Mononuclear cell (primary cell): ENCODE measurements at regions not wholly inside any gene's neighbourhood (a gene's known extent, or its start where the extent isn't known, plus 50 kb on each side); places are given as distances from the start of the nearest gene placed in this dataset.

ENCODE experiments used
- H3K27me3 ChIP-seq: 2 replicates; pipeline ENCODE4 v1.6.0; 2011; ENCODE audit warnings: low read length, control low read depth; ENCODE audit not compliant: insufficient read depth
- H3K4me1 ChIP-seq: 2 replicates; pipeline ENCODE4 v1.5.1; 2011; ENCODE audit warnings: mild to moderate bottlenecking, low read length, control low read depth; ENCODE audit not compliant: insufficient read depth
- H3K4me3 ChIP-seq: 2 replicates; pipeline ENCODE4 v1.5.1; 2011; ENCODE audit warnings: mild to moderate bottlenecking, low read length, moderate library complexity
- H3K9me3 ChIP-seq: 2 replicates; pipeline ENCODE4 v1.5.1; 2011; ENCODE audit warnings: low read depth, mild to moderate bottlenecking, control low read depth, low read length

GRCh38 chr2:8087480-8087840 is 594.4 kb upstream of the ID2 start:
- no peaks in the 10 kb centered on the region for H3K9me3 ChIP-seq
- H3K4me1 ChIP-seq = peaks cover 4% of the 10 kb centered on the region
- no peak overlapping the region for H3K4me3 ChIP-seq
- no peaks in the 10 kb centered on the region for H3K27me3 ChIP-seq

- H3K4me1 ChIP-seq = peaks cover 4% of the 10 kb centered on the region
- no peak overlapping the region for H3K4me3 ChIP-seq
- no peaks in the 10 kb centered on the region for H3K9me3 ChIP-seq
- H3K27me3 ChIP-seq = no peaks in the 10 kb centered on the region
These were observed 593.0 kb upstream of the ID2 start for GRCh38 chr2:8088810-8089209.

GRCh38 chr2:8089596-8089995 is 592.3 kb upstream of the ID2 start:
- Histone ChIP-seq H3K27me3 (no peaks in the 10 kb centered on the region), H3K9me3 (no peaks in the 10 kb centered on the region), H3K4me3 (no peak overlapping the region), H3K4me1 (peaks cover 4% of the 10 kb centered on the region)

- no peaks in the 10 kb centered on the region for H3K27me3 ChIP-seq
- no peak overlapping the region for H3K4me3 ChIP-seq
- H3K9me3 ChIP-seq = no peaks in the 10 kb centered on the region
- peaks cover 4% of the 10 kb centered on the region for H3K4me1 ChIP-seq
These were observed 590.8 kb upstream of the ID2 start for GRCh38 chr2:8090748-8091700.

- peaks cover 4% of the 10 kb centered on the region for H3K4me1 ChIP-seq
- H3K9me3 ChIP-seq = no peaks in the 10 kb centered on the region
- H3K4me3 ChIP-seq = no peak overlapping the region
- H3K27me3 ChIP-seq = no peaks in the 10 kb centered on the region
These were observed 587.3 kb upstream of the ID2 start for GRCh38 chr2:8094526-8094925.

- no peaks in the 10 kb centered on the region for H3K27me3 ChIP-seq
- H3K9me3 ChIP-seq = no peaks in the 10 kb centered on the region
- no peak overlapping the region for H3K4me3 ChIP-seq
- H3K4me1 ChIP-seq = no peaks in the 10 kb centered on the region
These were observed 585.9 kb upstream of the ID2 start for GRCh38 chr2:8095978-8096377.

GRCh38 chr2:8096484-8096883 is 585.4 kb upstream of the ID2 start:
- Histone ChIP-seq H3K4me3 (no peak overlapping the region), H3K27me3 (no peaks in the 10 kb centered on the region), H3K9me3 (no peaks in the 10 kb centered on the region), H3K4me1 (no peaks in the 10 kb centered on the region)

- Histone ChIP-seq H3K27me3 (no peaks in the 10 kb centered on the region), H3K4me3 (no peak overlapping the region), H3K4me1 (no peaks in the 10 kb centered on the region), H3K9me3 (no peaks in the 10 kb centered on the region)
These were observed 583.2 kb upstream of the ID2 start for GRCh38 chr2:8098476-8099266.

- Histone ChIP-seq H3K4me3 (no peak overlapping the region), H3K27me3 (no peaks in the 10 kb centered on the region), H3K9me3 (no peaks in the 10 kb centered on the region), H3K4me1 (no peaks in the 10 kb centered on the region)
These were observed 582.6 kb upstream of the ID2 start for GRCh38 chr2:8099267-8099582.

- no peaks in the 10 kb centered on the region for H3K9me3 ChIP-seq
- no peaks in the 10 kb centered on the region for H3K27me3 ChIP-seq
- no peak overlapping the region for H3K4me3 ChIP-seq
- no peaks in the 10 kb centered on the region for H3K4me1 ChIP-seq
These were observed 580.1 kb upstream of the ID2 start for GRCh38 chr2:8101614-8102277.

- Histone ChIP-seq H3K9me3 (no peaks in the 10 kb centered on the region), H3K4me3 (no peak overlapping the region), H3K27me3 (no peaks in the 10 kb centered on the region), H3K4me1 (peaks cover 4% of the 10 kb centered on the region)
These were observed 579.4 kb upstream of the ID2 start for GRCh38 chr2:8102470-8102869.

GRCh38 chr2:8103085-8103708 is 578.7 kb upstream of the ID2 start:
- H3K4me3 ChIP-seq = no peak overlapping the region
- H3K9me3 ChIP-seq = no peaks in the 10 kb centered on the region
- no peaks in the 10 kb centered on the region for H3K27me3 ChIP-seq
- H3K4me1 ChIP-seq = peaks cover 11% of the 10 kb centered on the region

GRCh38 chr2:8107150-8107549 is 574.7 kb upstream of the ID2 start:
- no peaks in the 10 kb centered on the region for H3K27me3 ChIP-seq
- H3K9me3 ChIP-seq = no peaks in the 10 kb centered on the region
- H3K4me3 ChIP-seq = no peak overlapping the region
- H3K4me1 ChIP-seq = peaks cover 11% of the 10 kb centered on the region

GRCh38 chr2:8107621-8108378 is 574.1 kb upstream of the ID2 start:
- Histone ChIP-seq H3K9me3 (no peaks in the 10 kb centered on the region), H3K4me3 (no peak overlapping the region), H3K27me3 (no peaks in the 10 kb centered on the region), H3K4me1 (peaks cover 11% of the 10 kb centered on the region)
